DMS53 treated with DMSO at 0.1 percent for 48 hours (cell line): ENCODE measurements at regions not wholly inside any gene's neighbourhood (a gene's known extent, or its start where the extent isn't known, plus 50 kb on each side); places are given as distances from the start of the nearest gene placed in this dataset.
A peak's percentile ranks its signal among the peaks of the same experiment; 100 is the strongest.
"Not testable (repeated sequence)": the region's sequence is repeated elsewhere in the genome, so short reads cannot be mapped to it uniquely, and the experiment has no call there.

Experiments used
- DNase-seq: peaks from one replicate; lab custom pipeline; 2025; ENCODE audit not compliant: unreplicated experiment; lab: John Stamatoyannopoulos, UW

DNA sequence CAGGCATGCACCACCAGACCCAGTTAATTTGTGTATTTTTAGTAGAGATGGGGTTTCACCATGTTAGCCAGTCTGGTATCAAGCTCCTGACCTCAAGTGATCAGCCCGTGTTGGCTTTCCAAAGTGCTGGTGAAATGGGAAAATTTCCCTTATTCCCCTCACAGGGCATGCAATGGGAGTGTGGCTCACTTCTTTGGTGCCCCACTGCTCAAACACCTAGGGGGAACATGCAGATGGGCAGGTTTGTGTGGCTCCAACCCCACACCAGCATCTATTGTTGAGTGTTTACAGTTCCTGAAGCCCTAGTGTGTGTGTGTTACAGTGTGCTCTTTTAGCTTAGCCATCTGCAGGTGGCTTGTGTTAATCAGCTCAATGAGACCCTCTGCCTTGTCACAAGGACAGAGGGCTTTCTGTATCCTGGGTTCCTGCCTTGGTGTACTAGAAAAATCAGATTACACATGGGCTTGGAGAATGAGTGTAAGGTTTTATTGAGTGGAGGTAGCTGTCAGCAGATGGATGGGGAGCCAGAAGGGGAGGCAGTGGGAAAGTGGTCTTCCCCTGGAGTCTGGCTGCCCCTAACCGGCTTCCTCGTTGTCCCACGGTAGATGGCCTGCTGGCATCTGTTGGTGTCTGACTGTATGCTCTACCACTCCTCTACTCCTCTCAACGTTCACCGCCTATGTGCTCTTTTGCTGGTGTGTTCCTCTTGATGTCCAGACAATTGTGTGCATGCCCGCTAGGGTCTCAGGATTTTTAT is 248.1 kb upstream of the CBLB start:
- no peak for DNase-seq

DNA sequence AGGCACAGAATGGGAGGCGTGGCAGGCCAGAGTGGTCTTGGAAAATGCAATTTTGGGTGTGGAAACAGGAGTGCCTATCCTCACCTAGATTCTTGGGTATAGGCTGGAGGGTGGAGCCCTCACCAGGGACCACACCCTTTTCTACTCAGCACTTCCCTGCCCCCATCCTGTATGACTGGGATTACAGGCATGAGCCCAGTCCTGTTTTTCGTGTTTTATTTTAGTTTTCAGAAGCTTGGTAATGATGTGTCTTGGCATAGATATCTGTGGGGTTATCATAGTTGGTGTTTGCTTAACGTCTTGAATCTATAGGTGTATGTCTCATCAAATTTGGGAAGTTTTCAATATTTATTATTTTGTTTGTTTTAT is 248.7 kb upstream of the CBLB start:
- DNase-seq, result no peak

GRCh38 chr3:106119614-106120082 is 250.8 kb upstream of the CBLB start:
- DNase-seq, result no peak

- DNase-seq, result no peak
These were observed 251.5 kb upstream of the CBLB start for GRCh38 chr3:106120356-106120755.

- no peak for DNase-seq
These were observed 252.9 kb upstream of the CBLB start for GRCh38 chr3:106121491-106122289.

- DNase-seq, result no peak
These were observed 256.0 kb upstream of the CBLB start for GRCh38 chr3:106124818-106125217.

GRCh38 chr3:106125321-106125720 is 256.5 kb upstream of the CBLB start:
- DNase-seq, result no peak

- no peak for DNase-seq
These were observed 257.4 kb upstream of the CBLB start for GRCh38 chr3:106126067-106126845.

GRCh38 chr3:106126846-106127235 is 258.0 kb upstream of the CBLB start:
- no peak for DNase-seq

DNA sequence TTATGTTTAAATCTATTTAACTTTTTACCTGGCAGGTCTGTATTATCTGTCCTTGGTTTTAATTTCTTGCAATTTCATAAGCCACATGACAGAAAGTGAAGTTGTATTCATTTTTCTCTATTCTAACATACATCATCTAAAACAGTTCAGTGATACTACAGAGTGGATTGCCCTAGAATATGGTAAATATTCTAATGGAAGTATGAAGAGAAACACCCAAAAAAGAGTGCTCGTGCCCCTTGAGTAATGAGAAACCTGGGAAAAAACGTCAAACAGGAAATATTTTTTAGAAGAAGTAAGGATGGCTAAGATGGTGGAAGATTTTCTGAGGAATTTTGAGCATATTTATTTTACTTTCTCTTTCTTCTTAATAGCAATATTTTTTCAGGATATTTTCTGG is 261.1 kb upstream of the CBLB start:
- no peak for DNase-seq

DNA sequence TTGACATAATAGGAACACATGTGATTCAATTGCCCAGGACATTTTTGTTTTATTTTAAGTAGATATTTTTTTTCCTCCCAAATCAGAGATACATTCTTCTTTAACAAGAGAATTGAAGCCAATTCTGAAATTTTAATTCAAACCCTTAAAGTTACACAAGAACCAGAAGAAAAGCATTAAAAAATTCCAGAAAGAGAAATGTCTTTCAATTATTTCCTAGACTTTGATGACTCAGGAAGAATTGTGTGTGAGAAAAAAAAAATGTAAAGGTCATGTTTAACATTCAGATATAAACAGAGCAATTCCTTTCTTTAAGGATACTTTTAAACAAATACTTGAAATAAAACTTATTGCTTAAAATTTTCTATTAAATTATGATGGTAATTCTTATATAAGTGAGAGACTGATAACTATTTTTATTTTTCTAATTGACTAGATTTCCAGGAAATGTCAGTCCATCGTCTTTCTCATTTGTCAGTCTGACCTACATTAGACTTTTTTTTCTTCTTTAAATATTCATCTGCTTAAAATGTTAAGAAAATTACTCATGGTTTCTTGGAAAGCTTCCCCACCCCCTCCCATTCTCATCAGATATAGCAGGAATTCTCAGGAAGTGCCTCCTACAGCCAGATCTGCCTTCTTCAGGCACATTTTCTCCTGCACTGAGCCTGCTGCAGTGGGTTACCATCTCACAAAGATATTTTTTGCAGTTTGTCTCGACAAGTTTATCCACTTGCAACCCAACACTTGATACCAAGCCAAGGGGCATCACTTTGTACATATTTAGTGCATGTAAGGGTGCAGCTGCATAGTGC is 261.8 kb upstream of the CBLB start:
- DNase-seq, result no peak

GRCh38 chr3:106135451-106136160 is 266.8 kb upstream of the CBLB start:
- no peak for DNase-seq

DNA sequence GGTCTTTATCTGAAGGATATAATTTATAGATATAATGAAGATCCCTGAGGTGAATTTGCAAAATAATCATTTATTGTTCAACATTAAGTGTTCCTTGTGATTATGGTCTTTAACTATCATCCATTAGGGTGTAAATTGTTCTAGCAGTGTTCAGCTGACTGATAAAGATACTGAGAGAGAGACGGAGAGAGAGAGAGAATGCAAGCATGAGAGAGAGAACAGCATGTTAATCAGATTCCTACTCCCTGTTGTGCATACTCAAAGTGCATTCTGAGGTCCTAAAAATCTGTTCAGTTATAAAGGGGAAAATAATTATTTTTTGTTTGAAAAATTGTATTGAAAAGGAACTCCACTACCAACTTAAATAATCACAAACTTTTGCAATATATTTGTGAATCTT is 271.0 kb upstream of the CBLB start:
- no peak for DNase-seq

- DNase-seq, result no peak
These were observed 271.6 kb upstream of the CBLB start for GRCh38 chr3:106140431-106140830.

DNA sequence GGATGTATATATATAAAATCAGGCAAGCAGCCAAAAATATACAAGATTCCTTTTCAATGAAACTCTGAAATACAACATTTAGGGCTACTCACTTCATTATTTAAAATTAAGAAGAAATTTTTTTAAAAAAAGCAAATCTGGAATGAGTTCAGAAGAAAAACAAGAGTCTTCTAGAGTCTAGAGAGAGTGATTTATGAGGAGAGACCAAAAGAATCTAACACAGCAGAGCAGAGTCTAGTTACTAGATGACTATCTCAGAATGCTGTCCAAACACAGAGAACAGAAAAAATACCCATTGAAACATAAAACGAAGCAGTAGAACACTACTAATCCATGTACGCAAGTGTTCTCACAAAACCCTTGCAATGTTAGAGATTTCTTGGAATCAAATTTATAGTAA is 275.2 kb upstream of the CBLB start:
- DNase-seq, result no peak

DNA sequence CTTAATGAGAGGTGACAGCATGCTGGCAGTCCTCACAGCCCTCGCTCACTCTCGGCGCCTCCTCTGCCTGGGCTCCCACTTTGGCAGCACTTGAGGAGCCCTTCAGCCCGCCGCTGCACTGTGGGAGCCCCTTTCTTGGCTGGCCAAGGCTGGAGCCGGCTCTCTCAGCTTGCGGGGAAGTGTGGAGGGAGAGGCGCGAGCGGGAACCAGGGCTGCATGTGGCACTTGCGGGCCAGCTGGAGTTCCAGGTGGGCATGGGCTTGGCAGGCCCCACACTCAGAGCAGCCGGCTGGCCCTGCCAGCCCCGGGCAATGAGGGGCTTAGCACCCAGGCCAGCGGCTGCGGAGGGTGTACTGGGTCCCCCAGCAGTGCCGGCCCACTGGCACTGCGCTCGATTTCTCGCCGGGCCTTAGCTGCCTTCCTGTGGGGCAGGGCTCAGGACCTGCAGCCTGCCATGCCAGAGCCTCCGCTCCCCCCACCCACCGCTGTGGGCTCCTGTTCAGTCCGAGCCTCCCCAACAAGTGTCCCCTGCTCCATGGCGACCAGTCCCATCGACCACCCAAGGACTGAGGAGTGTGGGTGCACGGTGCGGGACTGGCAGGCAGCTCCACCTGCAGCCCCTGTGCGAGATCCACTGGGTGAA is 279.7 kb upstream of the CBLB start:
- not testable (repeated sequence) for DNase-seq

GRCh38 chr3:106157411-106157810 is 288.6 kb upstream of the CBLB start:
- DNase-seq, result peak; percentile 41

DNA sequence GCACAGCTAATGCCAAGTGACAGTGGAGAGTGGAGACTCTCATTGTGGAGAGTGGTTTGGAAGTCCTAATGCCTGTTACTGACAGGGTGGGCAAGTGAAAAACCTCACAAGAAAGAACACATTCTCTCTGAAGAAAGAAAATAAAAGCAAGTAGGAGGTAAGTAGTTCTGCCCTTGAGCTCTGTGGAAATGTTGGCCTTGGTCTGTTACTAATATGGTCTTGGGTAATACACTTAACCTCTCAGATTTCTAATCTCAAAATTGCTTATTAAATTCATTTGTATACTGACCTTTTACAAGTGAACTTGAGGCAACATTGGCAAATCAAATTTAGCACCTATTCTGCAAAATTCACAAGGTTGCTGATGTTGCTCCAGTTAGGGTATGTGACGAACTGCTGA is 291.6 kb upstream of the CBLB start:
- no peak for DNase-seq

- DNase-seq, result no peak
These were observed 292.4 kb upstream of the CBLB start for GRCh38 chr3:106161246-106161645.

DNA sequence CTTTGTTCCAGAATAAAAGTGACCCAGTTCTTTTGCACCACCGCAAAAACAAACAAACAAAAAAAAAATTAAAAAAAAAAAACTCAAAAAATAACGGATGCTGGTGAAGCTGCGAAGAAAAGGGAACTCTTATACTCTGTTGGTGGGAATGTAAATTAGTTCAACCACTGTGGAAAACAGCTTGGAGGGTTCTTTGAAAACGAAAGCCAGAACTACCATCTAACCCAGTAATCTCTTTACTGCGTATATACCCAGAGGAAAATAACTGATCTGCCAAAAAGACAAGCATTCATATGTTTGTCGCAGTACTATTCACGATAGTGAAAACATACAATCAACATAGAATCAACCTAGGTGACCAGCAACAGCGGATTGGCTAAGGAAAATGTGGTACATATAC is 298.9 kb upstream of the CBLB start:
- DNase-seq, result no peak
